Duodenal mucosa (tissue), 2 donors: ENCODE measurements at regions not wholly inside any gene's neighbourhood (a gene's known extent, or its start where the extent isn't known, plus 50 kb on each side); places are given as distances from the start of the nearest gene placed in this dataset.
"Not testable (repeated sequence)": the region's sequence is repeated elsewhere in the genome, so short reads cannot be mapped to it uniquely, and the experiment has no call there.

ENCODE experiments used
- H3K27ac ChIP-seq: one replicate; pipeline ENCODE4 v1.7.0; 2013; ENCODE audit warnings: low read depth, low read length
- H3K27me3 ChIP-seq, 2 donors: one replicate each; pipeline ENCODE4 v1.7.0; 2013; ENCODE audit warnings: low read length in 2 of 2, control low read depth in 1 of 2; ENCODE audit not compliant: insufficient read depth in 2 of 2, control insufficient read depth in 1 of 2
- H3K36me3 ChIP-seq, 2 donors: one replicate each; pipeline ENCODE4 v1.7.0; 2013; ENCODE audit warnings: low read length in 2 of 2, control low read depth in 1 of 2; ENCODE audit not compliant: insufficient read depth in 2 of 2, control insufficient read depth in 1 of 2
- H3K4me1 ChIP-seq, 2 donors: one replicate each; pipeline ENCODE4 v1.7.0; 2013; ENCODE audit warnings: low read length in 2 of 2, control low read depth in 1 of 2; ENCODE audit not compliant: insufficient read depth in 2 of 2, control insufficient read depth in 1 of 2
- H3K4me3 ChIP-seq, 2 donors: one replicate each; pipeline ENCODE4 v1.7.0; 2013; ENCODE audit warnings: low read length in 2 of 2, low read depth in 1 of 2
- H3K9ac ChIP-seq, 2 donors: one replicate each; pipeline ENCODE4 v1.7.0; 2013; ENCODE audit warnings: low read length in 2 of 2, low read depth in 1 of 2
- H3K9me3 ChIP-seq, 2 donors: one replicate each; pipeline ENCODE4 v1.7.0; 2013; ENCODE audit warnings: low read length in 2 of 2, control low read depth in 1 of 2; ENCODE audit not compliant: control insufficient read depth in 1 of 2

- Histone ChIP-seq H3K9me3 (peaks cover 0 to 5% of the 10 kb centered on the region in 2 donors), H3K36me3 (no peaks in the 10 kb centered on the region)
Observed at GRCh38 chr3:5606884-5607472, 419.5 kb downstream of the EDEM1 start.

GRCh38 chr3:5607581-5607980, 420.1 kb downstream of the EDEM1 start:
- H3K27ac ChIP-seq: no peak overlapping the region
- H3K4me3 ChIP-seq: no peak overlapping the region
- no peaks in the 10 kb centered on the region for H3K9me3 ChIP-seq
- H3K36me3 ChIP-seq: no peaks in the 10 kb centered on the region
- no peak overlapping the region for H3K9ac ChIP-seq
- H3K27me3 ChIP-seq: no peaks in the 10 kb centered on the region
- H3K4me1 ChIP-seq: no peaks in the 10 kb centered on the region

More at GRCh38 chr3:5606884-5607472, 419.5 kb downstream of the EDEM1 start:
- Histone ChIP-seq H3K27me3 (no peaks in the 10 kb centered on the region), H3K27ac (no peak overlapping the region), H3K4me1 (no peaks in the 10 kb centered on the region), H3K9ac (no peak overlapping the region), H3K4me3 (no peak overlapping the region)

- H3K27me3 ChIP-seq, H3K27ac ChIP-seq, H3K9ac ChIP-seq, H3K4me3 ChIP-seq, H3K4me1 ChIP-seq, H3K9me3 ChIP-seq, H3K36me3 ChIP-seq: not testable (repeated sequence)
Observed at GRCh38 chr3:5608971-5609370, 421.5 kb downstream of the EDEM1 start.

GRCh38 chr3:5613599-5613998, 426.1 kb downstream of the EDEM1 start:
- Histone ChIP-seq H3K4me1 (no peaks in the 10 kb centered on the region), H3K27me3 (no peaks in the 10 kb centered on the region), H3K9ac (no peak overlapping the region), H3K9me3 (no peaks in the 10 kb centered on the region), H3K27ac (no peak overlapping the region), H3K4me3 (no peak overlapping the region), H3K36me3 (no peaks in the 10 kb centered on the region)

- no peaks in the 10 kb centered on the region for H3K27me3 ChIP-seq
- H3K9ac ChIP-seq: no peak overlapping the region
- H3K27ac ChIP-seq: no peak overlapping the region
- H3K9me3 ChIP-seq: no peaks in the 10 kb centered on the region
- no peaks in the 10 kb centered on the region for H3K36me3 ChIP-seq
- no peak overlapping the region for H3K4me3 ChIP-seq
- H3K4me1 ChIP-seq: no peaks in the 10 kb centered on the region
Observed at GRCh38 chr3:5616873-5617272, 429.4 kb downstream of the EDEM1 start.

GRCh38 chr3:5618170-5618569, 430.7 kb downstream of the EDEM1 start:
- H3K36me3 ChIP-seq: no peaks in the 10 kb centered on the region

GRCh38 chr3:5630406-5630805, 442.9 kb downstream of the EDEM1 start:
- no peaks in the 10 kb centered on the region for H3K36me3 ChIP-seq
- H3K27ac ChIP-seq: no peak overlapping the region
- H3K9ac ChIP-seq: no peak overlapping the region
- no peak overlapping the region for H3K4me3 ChIP-seq
- H3K4me1 ChIP-seq: no peaks in the 10 kb centered on the region
- no peaks in the 10 kb centered on the region for H3K9me3 ChIP-seq
- H3K27me3 ChIP-seq: no peaks in the 10 kb centered on the region

More at GRCh38 chr3:5618170-5618569, 430.7 kb downstream of the EDEM1 start:
- Histone ChIP-seq H3K4me1 (no peaks in the 10 kb centered on the region), H3K9ac (no peak overlapping the region), H3K9me3 (no peaks in the 10 kb centered on the region), H3K27me3 (no peaks in the 10 kb centered on the region), H3K27ac (no peak overlapping the region), H3K4me3 (no peak overlapping the region)

GRCh38 chr3:5633960-5634359, 446.5 kb downstream of the EDEM1 start:
- Histone ChIP-seq H3K27ac (no peak overlapping the region), H3K4me1 (no peaks in the 10 kb centered on the region), H3K4me3 (no peak overlapping the region), H3K36me3 (no peaks in the 10 kb centered on the region), H3K9me3 (peaks cover 0 to 7% of the 10 kb centered on the region in 2 donors), H3K27me3 (no peaks in the 10 kb centered on the region), H3K9ac (no peak overlapping the region)

- H3K27ac ChIP-seq: no peak overlapping the region
- no peak overlapping the region for H3K9ac ChIP-seq
- no peaks in the 10 kb centered on the region for H3K27me3 ChIP-seq
- H3K4me3 ChIP-seq: no peak overlapping the region
- H3K9me3 ChIP-seq: peaks cover 0 to 7% of the 10 kb centered on the region in 2 donors
- no peaks in the 10 kb centered on the region for H3K4me1 ChIP-seq
- no peaks in the 10 kb centered on the region for H3K36me3 ChIP-seq
Observed at GRCh38 chr3:5634411-5634810, 446.9 kb downstream of the EDEM1 start.

- Histone ChIP-seq H3K4me1 (no peaks in the 10 kb centered on the region), H3K27me3 (no peaks in the 10 kb centered on the region), H3K9me3 (peaks cover 0 to 7% of the 10 kb centered on the region in 2 donors), H3K4me3 (no peak overlapping the region), H3K36me3 (no peaks in the 10 kb centered on the region), H3K9ac (no peak overlapping the region), H3K27ac (no peak overlapping the region)
Observed at GRCh38 chr3:5635746-5636145, 448.2 kb downstream of the EDEM1 start.

GRCh38 chr3:5638550-5638949, 451.0 kb downstream of the EDEM1 start:
- no peaks in the 10 kb centered on the region for H3K36me3 ChIP-seq
- H3K27ac ChIP-seq: no peak overlapping the region
- no peak overlapping the region for H3K4me3 ChIP-seq
- no peaks in the 10 kb centered on the region for H3K27me3 ChIP-seq
- peaks cover 0 to 7% of the 10 kb centered on the region in 2 donors for H3K9me3 ChIP-seq
- no peaks in the 10 kb centered on the region for H3K4me1 ChIP-seq
- H3K9ac ChIP-seq: no peak overlapping the region
